Middle frontal gyrus (tissue), 1 donor: ENCODE measurements at regions not wholly inside any gene's neighbourhood (a gene's known extent, or its start where the extent isn't known, plus 50 kb on each side); places are given as distances from the start of the nearest gene placed in this dataset.
A peak's percentile ranks its signal among the peaks of the same experiment; 100 is the strongest.

Source experiments
- DNase-seq: peaks from one replicate; pipeline ENCODE4 v3.0.0-alpha.2; 2015; ENCODE audit warnings: low spot score; ENCODE audit errors: extremely low spot score

- no peak for DNase-seq
Measured at GRCh38 chr2:103103678-103104077, 341.8 kb downstream of the TMEM182 start.

- DNase-seq, result no peak
Measured at GRCh38 chr2:103119352-103119751, 357.5 kb downstream of the TMEM182 start.

- DNase-seq, result no peak
Measured at GRCh38 chr2:103121106-103121505, 359.3 kb downstream of the TMEM182 start.

DNA sequence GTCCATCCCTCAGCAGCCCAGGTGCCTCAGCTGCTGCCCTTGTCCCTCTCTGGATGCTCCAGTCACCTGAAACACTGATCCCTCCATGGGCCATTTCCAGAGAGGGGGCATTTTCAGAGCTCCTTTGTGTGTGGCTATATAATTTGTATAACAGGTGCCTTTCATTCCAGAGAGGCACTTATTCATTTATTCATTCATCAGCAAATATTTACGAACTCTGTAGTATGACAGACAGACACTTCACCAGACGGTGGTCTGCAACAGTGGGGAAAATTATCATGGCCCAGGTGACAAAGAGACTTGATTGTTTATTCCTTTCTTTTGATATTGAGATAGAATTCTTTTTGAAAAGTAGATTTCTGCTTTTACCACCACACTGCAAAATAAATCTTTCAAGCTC is 361.7 kb downstream of the TMEM182 start:
- no peak for DNase-seq

DNA sequence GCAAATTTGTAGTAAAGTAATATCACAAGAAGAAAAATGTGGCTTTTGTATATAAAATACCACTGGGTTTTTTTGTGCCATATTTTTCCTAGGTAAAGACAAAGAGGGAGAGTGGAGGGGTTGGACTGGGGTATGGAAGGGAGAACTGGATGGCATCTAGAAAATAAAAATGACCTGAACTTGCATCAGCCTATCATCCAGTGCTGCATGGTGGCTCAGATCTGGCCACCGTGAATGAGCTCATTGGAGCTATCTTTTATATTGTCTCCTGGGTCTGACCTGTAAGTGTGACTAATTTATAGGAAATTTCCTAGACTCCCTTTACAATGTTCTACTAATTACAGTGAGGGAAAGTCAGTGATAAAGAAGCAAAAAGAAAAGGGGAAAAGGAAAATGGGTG is 369.0 kb downstream of the TMEM182 start:
- no peak for DNase-seq

- no peak for DNase-seq
Measured at GRCh38 chr2:103132536-103133217, 370.8 kb downstream of the TMEM182 start.

DNA sequence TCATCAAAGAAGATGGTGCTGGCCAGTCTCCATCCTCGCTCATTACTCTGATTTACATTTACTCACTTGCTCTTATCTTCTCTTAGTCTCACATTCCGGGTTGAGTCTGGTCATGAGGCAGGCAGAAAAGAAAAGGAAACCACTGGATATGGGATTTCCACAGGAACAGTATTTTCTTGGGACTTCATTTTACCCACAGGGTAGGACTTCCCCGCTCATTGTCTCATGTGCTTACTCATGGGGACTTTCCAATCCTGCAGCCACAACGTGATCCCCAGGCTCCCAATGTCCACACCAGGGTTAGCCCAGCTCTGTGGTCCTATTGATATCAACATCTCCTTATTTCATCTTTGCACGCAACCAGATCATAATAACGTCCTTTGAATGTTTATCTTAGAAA is 373.8 kb downstream of the TMEM182 start:
- DNase-seq, result no peak

DNA sequence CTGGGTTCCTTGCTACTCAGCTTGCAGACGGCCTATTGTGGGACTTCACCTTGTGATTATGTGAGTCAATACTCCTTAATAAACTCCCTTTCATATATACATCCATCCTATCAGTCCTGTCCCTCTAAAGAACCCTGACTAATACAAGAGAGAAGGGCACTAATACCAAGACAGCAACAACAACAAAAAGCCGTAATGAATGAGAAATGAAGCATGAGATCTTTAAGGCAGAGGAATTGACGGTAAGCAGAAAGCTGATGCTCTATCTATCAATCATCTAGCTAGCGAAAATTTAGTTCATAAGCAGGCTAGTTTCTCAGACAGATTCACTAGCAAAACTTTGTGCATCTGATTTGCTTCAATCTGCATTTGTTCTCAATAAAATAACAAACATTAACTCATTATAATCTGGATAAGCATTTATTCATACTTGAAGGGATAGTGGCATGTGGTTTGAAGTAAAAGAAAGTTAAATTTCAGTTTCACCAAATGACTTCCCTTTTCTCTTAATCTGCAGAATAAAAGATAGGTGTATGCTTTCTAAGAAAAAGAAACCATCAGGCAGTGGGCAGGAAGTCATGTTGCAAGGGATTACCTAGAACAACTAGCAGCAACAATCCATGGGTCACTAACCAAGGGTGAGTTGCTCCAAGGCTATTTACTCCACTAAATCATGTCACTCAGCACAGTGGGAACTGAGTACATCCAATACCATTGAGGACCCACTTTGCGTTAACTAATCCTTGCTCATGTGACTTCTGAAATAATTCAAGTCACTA is 376.5 kb downstream of the TMEM182 start:
- DNase-seq, result no peak

- DNase-seq, result no peak
Measured at GRCh38 chr2:103139628-103140268, 377.9 kb downstream of the TMEM182 start.

GRCh38 chr2:103144837-103145236 is 383.0 kb downstream of the TMEM182 start:
- no peak for DNase-seq

DNA sequence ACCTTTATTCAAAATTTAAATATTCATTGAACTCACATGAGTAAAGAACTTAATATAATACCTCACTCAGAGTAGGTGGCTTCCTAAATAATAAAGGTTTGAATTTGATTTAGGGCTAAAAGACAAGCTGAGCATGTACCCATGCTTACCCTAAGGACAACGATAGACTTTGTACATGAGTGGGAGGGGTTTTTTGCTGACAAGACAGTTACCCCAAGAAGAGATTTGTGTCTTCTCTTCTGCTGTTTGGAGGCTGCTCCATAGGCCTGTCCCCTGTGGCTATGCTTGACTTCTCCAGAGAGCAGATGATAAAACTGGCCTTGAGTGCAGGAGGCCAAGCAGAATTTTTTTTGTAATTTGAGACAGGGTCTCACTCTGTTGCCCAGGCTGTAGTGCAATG is 383.9 kb downstream of the TMEM182 start:
- no peak for DNase-seq

GRCh38 chr2:103151046-103151445 is 389.2 kb downstream of the TMEM182 start:
- no peak for DNase-seq

DNA sequence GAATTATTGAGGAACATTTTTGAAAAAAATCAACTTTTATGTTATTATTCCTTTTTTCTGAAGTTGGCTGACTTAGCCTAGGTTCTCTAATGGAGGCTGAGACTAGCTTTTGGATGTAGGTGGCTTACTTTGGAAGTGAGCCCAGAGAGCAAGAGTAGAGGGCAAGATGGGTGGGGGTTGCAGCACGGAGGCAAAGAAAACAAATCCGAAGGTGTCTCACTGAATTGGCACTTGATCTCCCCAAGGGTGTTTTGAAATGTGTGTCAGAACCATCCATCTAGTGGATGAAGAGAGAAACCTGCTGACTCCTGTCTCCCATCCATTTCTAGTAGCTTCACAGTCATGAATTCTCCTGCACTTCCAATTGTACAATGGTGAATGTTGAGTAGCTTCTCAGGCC is 390.7 kb downstream of the TMEM182 start:
- no peak for DNase-seq

- no peak for DNase-seq
Measured at GRCh38 chr2:103153580-103154284, 391.9 kb downstream of the TMEM182 start.

DNA sequence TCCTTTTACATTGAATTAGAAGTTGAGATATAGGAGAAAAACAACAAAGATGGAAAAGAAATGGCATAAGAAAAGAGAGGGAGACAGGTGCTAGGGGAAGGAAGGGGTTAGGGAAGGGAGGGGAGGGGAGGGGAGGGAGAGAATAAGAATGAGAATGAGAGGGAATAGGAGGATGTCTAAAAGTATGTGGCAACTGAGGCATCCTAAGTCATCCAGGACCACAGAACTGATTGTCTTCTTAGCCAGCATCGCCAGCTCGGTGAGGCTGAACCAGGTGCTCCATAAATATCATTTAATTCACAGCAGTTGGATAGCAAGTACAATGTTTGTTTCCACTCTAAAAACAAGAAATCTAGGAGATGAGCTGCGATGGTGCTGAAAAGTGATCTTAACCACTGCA is 393.5 kb downstream of the TMEM182 start:
- no peak for DNase-seq

DNA sequence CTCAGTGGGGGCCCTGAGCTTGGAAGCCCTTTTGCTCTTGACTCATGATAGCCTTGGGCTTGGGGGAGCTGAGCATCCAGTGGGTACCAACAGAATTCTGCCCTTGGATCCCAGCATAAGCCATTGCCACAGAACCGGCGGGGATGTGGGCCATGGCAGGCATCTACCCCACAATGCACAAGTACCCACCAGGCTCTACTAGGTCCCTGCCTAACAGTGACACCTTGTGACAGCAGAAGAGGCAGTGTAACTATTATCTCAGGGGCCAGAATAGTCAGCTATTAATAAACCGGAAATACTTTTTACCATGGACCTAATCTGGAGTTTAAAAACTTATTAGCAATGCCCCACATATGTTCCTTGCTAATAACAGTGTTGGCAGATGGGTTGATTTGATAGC is 397.2 kb downstream of the TMEM182 start:
- no peak for DNase-seq

GRCh38 chr2:103161456-103162289 is 399.8 kb downstream of the TMEM182 start:
- peak; percentile 73 for DNase-seq

- DNase-seq, result no peak
Measured at GRCh38 chr2:103164748-103165147, 402.9 kb downstream of the TMEM182 start.

GRCh38 chr2:103165836-103166235 is 404.0 kb downstream of the TMEM182 start:
- no peak for DNase-seq

DNA sequence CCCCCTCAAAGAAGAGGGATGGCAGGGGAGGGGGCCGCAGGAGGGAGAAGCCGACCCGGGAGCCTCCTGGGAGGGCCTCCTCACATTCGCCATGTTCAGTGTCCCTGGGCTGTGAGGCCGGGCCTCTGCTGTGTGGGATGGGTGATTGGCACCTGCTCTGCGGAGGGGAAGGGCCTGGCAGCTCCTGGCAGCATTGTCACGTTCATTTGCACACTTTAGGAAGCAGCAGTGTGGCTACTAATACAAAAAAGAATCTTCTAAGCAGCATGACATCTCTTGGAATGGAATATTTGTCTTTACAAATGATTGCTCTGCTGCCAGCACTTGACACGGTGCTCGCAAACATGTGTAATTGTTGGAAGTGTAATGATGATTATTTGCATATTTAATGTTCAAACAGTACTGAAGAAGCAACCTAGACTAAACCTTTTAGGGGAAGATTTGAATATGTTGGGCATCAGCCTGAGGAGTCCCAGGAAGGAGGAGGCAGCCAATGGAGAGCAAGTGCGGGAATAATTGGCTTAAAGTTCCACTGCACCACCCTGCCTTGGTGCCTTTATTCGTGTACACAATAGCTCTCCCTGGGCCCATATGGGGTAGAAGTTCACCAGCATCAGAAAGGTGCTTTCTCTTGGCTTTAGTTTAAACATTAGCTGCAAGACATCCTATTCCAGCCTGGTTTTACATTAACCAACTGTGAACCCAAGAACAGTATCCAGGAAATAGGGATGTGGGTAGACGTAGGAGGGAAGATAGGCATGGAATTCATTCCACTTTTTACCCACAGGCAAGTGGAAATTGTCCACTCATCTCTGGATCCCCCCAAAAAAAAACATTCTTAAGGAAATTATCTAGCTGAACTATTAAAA is 404.9 kb downstream of the TMEM182 start:
- no peak for DNase-seq
